ENCODE measurements at regions not wholly inside any gene's neighbourhood (a gene's known extent, or its start where the extent isn't known, plus 50 kb on each side); places are given as distances from the start of the nearest gene placed in this dataset.
"Not testable (repeated sequence)": the region's sequence is repeated elsewhere in the genome, so short reads cannot be mapped to it uniquely, and the experiment has no call there.

GRCh38 chr1:104331763-104332162 lies 582.1 kb downstream of the AMY1C start:
- DNase-seq: no peak

GRCh38 chr1:104337927-104338326 lies 588.2 kb downstream of the AMY1C start:
- not testable (repeated sequence) for DNase-seq

GRCh38 chr1:104341944-104342343 lies 592.2 kb downstream of the AMY1C start:
- DNase-seq: no peak

GRCh38 chr1:104348277-104348676 lies 598.6 kb downstream of the AMY1C start:
- no peak for DNase-seq

- DNase-seq: no peak
Observed at GRCh38 chr1:104353580-104353979, 603.9 kb downstream of the AMY1C start.

GRCh38 chr1:104358086-104358485 lies 608.4 kb downstream of the AMY1C start:
- no peak for DNase-seq

GRCh38 chr1:104358621-104359020 lies 608.9 kb downstream of the AMY1C start:
- no peak for DNase-seq

- no peak for DNase-seq
Observed at GRCh38 chr1:104378414-104378813, 628.7 kb downstream of the AMY1C start.

- no peak for DNase-seq
Observed at GRCh38 chr1:104380003-104380402, 630.3 kb downstream of the AMY1C start.

GRCh38 chr1:104387716-104388508 lies 638.2 kb downstream of the AMY1C start:
- DNase-seq: no peak

- DNase-seq: no peak
Observed at GRCh38 chr1:104392552-104392951, 642.9 kb downstream of the AMY1C start.

- no peak for DNase-seq
Observed at GRCh38 chr1:104402178-104402577, 652.5 kb downstream of the AMY1C start.

- DNase-seq: no peak
Observed at GRCh38 chr1:104403883-104404282, 654.2 kb downstream of the AMY1C start.

GRCh38 chr1:104406728-104407127 lies 657.0 kb downstream of the AMY1C start:
- no peak for DNase-seq

- no peak for DNase-seq
Observed at GRCh38 chr1:104408268-104408667, 658.6 kb downstream of the AMY1C start.

GRCh38 chr1:104435255-104435654 lies 685.6 kb downstream of the AMY1C start:
- DNase-seq: no peak

- no peak for DNase-seq
Observed at GRCh38 chr1:104440011-104440410, 690.3 kb downstream of the AMY1C start.

GRCh38 chr1:104456724-104457123 lies 707.0 kb downstream of the AMY1C start:
- no peak for DNase-seq

GRCh38 chr1:104459886-104460285 lies 710.2 kb downstream of the AMY1C start:
- DNase-seq: no peak

- no peak for DNase-seq
Observed at GRCh38 chr1:104460880-104461279, 711.2 kb downstream of the AMY1C start.

- DNase-seq: no peak
Observed at GRCh38 chr1:104463126-104463697, 713.5 kb downstream of the AMY1C start.

GRCh38 chr1:104466068-104466467 lies 716.4 kb downstream of the AMY1C start:
- DNase-seq: no peak

GRCh38 chr1:104467590-104467989 lies 717.9 kb downstream of the AMY1C start:
- no peak for DNase-seq

- DNase-seq: no peak
Observed at GRCh38 chr1:104468282-104468681, 718.6 kb downstream of the AMY1C start.

GRCh38 chr1:104476126-104476525 lies 726.4 kb downstream of the AMY1C start:
- DNase-seq: no peak

All from suppressor macrophage treated with lipopolysaccharide for 1 hour (primary cell).